ENCODE measurements at regions not wholly inside any gene's neighbourhood (a gene's known extent, or its start where the extent isn't known, plus 50 kb on each side); places are given as distances from the start of the nearest gene placed in this dataset.
"Not testable (repeated sequence)": the region's sequence is repeated elsewhere in the genome, so short reads cannot be mapped to it uniquely, and the experiment has no call there.

DNA sequence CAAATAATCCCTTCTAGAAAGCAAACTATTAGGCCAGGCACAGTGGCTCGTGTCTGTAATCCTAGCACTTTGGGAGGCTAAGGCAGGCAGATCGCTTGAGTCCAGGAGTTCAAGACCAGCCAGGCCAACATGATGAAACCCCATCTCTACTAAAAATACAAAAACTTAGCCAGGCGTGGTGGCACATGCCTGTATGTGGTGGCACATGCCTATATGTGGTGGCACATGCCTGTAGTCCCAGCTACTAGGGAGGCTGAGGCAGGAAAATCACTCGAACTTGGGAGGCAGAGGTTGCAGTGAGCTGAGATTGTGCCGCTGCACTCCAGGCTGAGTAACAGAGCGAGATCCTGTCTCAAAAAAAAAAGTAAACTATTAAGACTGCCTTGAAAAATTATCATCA, 144.6 kb downstream of the CHD9NB start:
- POLR2A ChIA-PET; FAIRE-seq; H3K9ac ChIP-seq (ENCODE audit: control insufficient read depth, insufficient read depth, low read length); H3K9me3 ChIP-seq (replicated peaks; ENCODE audit: control insufficient read depth, insufficient read depth, low read length); H2AFZ ChIP-seq (ENCODE audit: control insufficient read depth, low read depth, low read length); H3K4me3 ChIP-seq; ATAC-seq; H4K20me1 ChIP-seq (ENCODE audit: control insufficient read depth, insufficient read depth); H3K4me2 ChIP-seq (ENCODE audit: control insufficient read depth, insufficient read depth); H3K4me1 ChIP-seq (ENCODE audit: control insufficient read depth, insufficient read depth, low read length); BruUV-seq (replicated peaks); H3K79me2 ChIP-seq (ENCODE audit: control insufficient read depth, insufficient read depth, low read length); RAD21 ChIA-PET (ENCODE audit: unreplicated experiment); H3K36me3 ChIP-seq (ENCODE audit: control insufficient read depth in 2 of 2, insufficient read depth in 2 of 2, low read length in 1 of 2); DNase-seq (ENCODE audit: low read depth, low spot score); in situ Hi-C loops (cut with MboI); intact Hi-C loops (cut with micrococcal nuclease; ENCODE audit: unreplicated experiment); H3K27me3 ChIP-seq (replicated peaks in 1 of 2; ENCODE audit: control insufficient read depth in 2 of 2, insufficient read depth in 2 of 2, low read length in 1 of 2); H3K27ac ChIP-seq (ENCODE audit: control insufficient read depth, insufficient read depth): not testable (repeated sequence)
- CTCF ChIA-PET = interaction anchor here (1.8 to 3.5 kb wide), 2 partner anchors 12 to 716 kb away, joined by 4 to 15 read pairs; no protein-coding TSS in a partner anchor
- SMC1A ChIA-PET (ENCODE audit: uncharacterized antibody, unreplicated experiment) = interaction anchor here (7.3 kb wide), 1 partner anchor 716 kb away, joined by 85 read pairs; no protein-coding TSS in a partner anchor
- WGBS (ENCODE audit: insufficient coverage, insufficient replicate concordance, low lambda C conversion rate, missing lambda C conversion rate) = 24% methylated on average over 6 of the region's 6 CpGs

DNA sequence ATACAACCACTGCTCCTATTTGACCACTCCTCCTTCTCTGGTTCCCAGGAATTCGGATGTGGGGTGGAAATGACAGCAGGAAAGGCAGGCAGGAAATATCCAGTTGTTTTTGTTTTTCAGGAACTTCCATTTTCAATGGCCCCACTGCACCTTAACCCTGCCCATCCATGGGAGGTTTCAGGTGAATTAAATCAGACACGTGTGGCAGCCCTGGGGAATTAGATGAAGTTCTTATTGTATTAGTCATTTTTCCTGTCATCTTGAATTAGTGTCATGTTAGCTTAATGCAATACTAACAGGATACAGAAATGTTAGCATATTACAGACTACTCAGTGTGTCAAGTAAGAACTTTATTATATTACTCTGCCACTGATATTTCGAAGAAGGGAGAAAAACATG, 146.4 kb downstream of the CHD9NB start:
- no peak overlapping the region for H2AFZ ChIP-seq (ENCODE audit: control insufficient read depth, low read depth, low read length)
- ChIA-PET CTCF (no interaction called here), SMC1A (ENCODE audit: uncharacterized antibody, unreplicated experiment) (interaction anchor here (1.3 kb wide), 1 partner anchor 715 kb away, joined by 3 read pairs; no protein-coding TSS in a partner anchor), POLR2A (no interaction called here), RAD21 (ENCODE audit: unreplicated experiment) (no interaction called here)
- H3K9me3 ChIP-seq (replicated peaks; ENCODE audit: control insufficient read depth, insufficient read depth, low read length) = no peaks in the 10 kb centered on the region
- TF ChIP-seq, protein P1, sequence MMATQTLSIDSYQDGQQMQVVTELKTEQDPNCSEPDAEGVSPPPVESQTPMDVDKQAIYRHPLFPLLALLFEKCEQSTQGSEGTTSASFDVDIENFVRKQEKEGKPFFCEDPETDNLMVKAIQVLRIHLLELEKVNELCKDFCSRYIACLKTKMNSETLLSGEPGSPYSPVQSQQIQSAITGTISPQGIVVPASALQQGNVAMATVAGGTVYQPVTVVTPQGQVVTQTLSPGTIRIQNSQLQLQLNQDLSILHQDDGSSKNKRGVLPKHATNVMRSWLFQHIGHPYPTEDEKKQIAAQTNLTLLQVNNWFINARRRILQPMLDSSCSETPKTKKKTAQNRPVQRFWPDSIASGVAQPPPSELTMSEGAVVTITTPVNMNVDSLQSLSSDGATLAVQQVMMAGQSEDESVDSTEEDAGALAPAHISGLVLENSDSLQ (IDR thresholded peaks at IDR 0.05) = no peak
- H3K27me3 ChIP-seq (replicated peaks in 1 of 2; ENCODE audit: control insufficient read depth in 2 of 2, insufficient read depth in 2 of 2, low read length in 1 of 2) = no peaks in the 10 kb centered on the region
- H3K4me1 ChIP-seq (ENCODE audit: control insufficient read depth, insufficient read depth, low read length) = no peaks in the 10 kb centered on the region
- no peak overlapping the region for H3K4me3 ChIP-seq
- H3K4me2 ChIP-seq (ENCODE audit: control insufficient read depth, insufficient read depth) = no peak overlapping the region
- ATAC-seq (no peak), FAIRE-seq (no peak), DNase-seq (ENCODE audit: low read depth, low spot score) (no peak)
- H3K36me3 ChIP-seq (ENCODE audit: control insufficient read depth in 2 of 2, insufficient read depth in 2 of 2, low read length in 1 of 2) = no peaks in the 10 kb centered on the region
- 17% methylated on average over 3 of the region's 3 CpGs for WGBS (ENCODE audit: insufficient coverage, insufficient replicate concordance, low lambda C conversion rate, missing lambda C conversion rate)
- BruUV-seq (replicated peaks) = no TSS peak
- intact Hi-C loops (cut with micrococcal nuclease; ENCODE audit: unreplicated experiment) = no loop called here
- no peaks in the 10 kb centered on the region for H3K79me2 ChIP-seq (ENCODE audit: control insufficient read depth, insufficient read depth, low read length)
- no peak overlapping the region for H3K27ac ChIP-seq (ENCODE audit: control insufficient read depth, insufficient read depth)
- no peaks in the 10 kb centered on the region for H4K20me1 ChIP-seq (ENCODE audit: control insufficient read depth, insufficient read depth)
- no peak overlapping the region for H3K9ac ChIP-seq (ENCODE audit: control insufficient read depth, insufficient read depth, low read length)
- in situ Hi-C loops (cut with MboI) = no loop called here

All from GM12878 (cell line).